ENCODE measurements at regions not wholly inside any gene's neighbourhood (a gene's known extent, or its start where the extent isn't known, plus 50 kb on each side); places are given as distances from the start of the nearest gene placed in this dataset.
"Not testable (repeated sequence)": the region's sequence is repeated elsewhere in the genome, so short reads cannot be mapped to it uniquely, and the experiment has no call there.

DNA sequence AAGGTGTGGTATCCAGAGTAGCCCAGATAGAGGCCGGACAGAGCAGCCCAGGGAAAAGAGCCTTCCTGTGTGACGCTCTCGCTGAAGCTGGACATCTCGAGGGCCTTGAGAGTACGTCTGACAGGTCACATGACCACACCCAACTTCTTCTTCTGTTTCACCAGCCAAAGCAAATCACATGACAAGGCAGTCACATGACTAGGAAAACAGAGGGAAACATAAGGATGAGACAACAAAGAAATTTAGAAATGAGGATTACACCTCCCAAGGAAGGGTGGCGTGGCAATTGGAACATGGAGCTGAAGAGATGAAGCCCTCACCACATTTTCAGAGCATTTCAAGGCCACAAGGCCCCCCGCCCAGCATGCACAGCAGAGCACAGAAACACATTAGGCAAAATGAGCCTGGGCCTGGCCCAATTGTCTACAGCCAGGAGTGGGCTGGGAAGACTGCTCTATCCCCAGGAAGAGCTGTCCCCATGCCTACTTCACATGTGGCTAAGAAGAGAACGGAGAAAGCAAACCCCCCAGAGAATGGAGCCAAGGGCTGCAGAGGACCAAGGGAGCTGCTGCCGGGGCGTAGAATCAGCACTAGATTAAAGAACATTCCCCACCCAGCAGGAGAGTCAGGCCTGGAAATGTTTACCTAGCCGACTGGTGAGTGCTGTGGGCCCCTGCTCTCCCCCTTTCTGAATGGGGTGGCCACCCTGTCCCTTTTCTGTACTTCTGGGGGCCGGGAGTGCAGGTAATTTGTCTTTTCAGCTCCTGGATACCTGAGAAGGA lies 305.1 kb downstream of the NPHP4 start:
- DNase-seq (ENCODE audit: low read depth, low spot score): no peak

DNA sequence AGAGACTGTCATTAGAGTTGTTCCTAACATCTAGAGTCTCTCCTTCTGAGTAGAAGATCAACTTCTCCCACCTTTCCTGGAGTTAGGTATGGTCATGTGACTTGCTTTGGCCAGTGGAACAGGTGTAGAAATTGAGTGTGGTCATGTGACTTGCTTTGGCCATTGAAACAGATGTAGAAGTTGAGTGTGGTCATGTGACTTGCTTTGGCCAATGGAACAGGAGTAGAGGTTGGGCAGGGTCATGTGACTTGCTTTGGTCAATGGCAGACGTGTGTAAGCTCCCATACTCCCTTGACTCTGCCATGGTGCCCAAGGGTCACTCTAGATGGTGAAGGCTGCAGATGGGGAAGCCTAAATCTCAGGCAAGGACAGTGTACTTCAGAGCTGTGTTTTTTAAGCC lies 306.0 kb downstream of the NPHP4 start:
- no peak for DNase-seq (ENCODE audit: low read depth, low spot score)

DNA sequence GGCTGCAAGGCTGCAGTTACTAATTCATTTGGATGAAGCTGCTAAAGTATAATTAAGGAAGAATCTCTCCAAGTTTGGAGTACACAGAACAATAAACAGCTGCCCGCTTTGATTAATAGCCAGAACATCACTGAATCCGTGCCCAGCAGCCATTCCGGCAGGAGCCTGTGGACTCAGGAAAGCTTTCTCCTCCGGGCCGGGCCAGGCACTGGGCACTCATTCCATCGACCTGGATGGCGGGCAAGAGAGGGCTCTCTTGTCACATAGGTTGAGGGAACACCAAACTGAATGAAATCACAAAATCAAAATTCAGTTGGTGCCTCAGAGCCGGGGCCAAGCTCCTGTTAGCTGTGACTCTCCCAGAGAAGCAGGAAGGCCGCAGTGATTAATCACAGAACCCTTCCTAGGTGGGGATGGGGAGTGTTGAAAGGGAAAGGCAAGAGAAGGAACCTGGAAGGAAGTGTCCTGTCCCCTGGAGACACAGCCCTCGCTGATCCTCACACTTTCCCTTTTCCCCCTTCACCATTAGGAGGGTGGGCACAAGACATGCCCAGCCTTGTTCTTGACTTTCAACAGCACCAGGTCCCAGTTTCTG lies 306.7 kb downstream of the NPHP4 start:
- DNase-seq (ENCODE audit: low read depth, low spot score): no peak

DNA sequence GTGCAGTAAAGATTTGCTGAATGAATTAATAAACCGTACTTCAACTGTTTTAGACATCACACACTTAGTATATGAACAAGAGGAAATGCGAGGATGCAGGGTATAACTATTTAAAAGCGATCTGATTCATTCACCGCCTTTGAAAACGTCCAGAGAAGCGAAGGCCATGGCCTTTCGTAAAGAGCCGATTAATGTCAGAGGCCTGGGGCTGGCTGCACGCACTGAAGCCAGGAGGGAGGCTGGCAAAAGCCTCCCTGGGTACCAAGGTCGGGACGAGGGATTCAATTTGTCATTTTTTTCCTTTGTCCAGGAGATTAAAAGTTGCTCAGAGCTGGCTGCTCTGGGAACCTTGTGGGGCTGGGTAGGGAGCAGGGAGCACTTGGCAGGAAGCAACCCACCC lies 307.4 kb downstream of the NPHP4 start:
- DNase-seq (ENCODE audit: low read depth, low spot score): no peak

DNA sequence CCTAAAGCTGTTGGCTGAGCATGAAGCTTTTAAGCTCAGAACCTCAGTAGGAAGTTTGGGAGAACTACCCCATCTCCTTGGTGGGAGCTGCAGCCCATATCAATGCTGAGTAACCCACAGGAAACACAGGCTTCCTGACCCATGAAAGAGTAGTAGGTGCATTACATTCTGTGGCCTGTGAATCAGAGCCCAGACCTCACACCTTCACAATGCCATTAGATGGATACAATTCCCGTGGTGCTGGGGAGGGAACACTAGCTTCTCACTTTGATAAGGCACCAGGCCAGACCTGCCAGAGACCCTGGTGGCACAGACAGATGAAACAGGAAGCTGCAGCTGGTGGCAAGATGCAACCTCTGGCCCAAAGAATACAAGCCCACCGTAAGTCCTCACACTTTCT lies 308.8 kb downstream of the NPHP4 start:
- no peak for DNase-seq (ENCODE audit: low read depth, low spot score)

DNA sequence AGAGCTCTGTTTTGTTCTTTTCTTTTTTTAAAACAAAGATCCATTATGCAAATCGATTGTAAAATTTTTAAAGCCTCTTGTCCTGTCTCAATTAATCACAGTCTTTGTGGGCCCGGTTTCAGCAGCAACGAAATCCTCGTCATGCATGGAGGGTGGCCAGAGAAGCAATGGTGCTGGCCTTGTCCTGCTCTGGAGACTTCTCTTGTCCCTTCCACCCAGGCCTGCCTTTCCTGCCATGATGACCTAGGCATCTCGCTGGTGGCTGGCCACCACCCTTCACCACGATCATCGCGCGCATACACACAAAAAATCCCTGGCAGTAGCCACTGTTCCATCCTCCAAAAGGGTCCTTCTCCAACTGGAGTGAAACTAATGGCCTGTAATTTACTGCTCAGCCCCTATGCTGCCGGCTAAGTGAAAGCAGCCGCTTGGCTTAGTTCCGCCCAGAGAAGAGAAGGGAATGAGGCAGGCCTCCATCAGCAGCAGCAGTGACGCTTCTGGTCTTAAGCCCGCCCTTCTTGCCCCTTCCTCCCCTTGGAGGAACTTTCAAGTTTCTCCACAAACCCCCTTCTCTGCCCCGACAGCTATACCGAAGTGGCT lies 309.5 kb downstream of the NPHP4 start:
- no peak for DNase-seq (ENCODE audit: low read depth, low spot score)

DNA sequence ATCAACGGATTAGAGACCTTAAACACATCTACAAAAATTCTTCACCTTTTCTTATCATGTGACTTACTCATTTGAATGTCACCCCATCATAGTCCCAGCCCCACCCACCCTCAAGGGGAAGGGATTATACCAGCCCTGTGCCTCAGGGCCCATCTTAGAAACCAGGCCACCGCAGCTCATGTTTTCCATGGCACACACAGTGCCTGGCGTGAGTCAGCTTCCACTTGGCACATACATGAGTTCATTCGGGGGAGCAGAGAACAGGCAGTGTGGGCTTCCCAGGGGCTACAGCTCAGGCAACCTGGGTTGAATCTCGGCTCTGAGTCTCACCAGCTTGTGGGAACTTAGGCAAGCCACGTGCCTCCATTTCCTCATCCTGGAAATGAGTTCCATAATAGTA lies 310.6 kb downstream of the NPHP4 start:
- no peak for DNase-seq (ENCODE audit: low read depth, low spot score)

DNA sequence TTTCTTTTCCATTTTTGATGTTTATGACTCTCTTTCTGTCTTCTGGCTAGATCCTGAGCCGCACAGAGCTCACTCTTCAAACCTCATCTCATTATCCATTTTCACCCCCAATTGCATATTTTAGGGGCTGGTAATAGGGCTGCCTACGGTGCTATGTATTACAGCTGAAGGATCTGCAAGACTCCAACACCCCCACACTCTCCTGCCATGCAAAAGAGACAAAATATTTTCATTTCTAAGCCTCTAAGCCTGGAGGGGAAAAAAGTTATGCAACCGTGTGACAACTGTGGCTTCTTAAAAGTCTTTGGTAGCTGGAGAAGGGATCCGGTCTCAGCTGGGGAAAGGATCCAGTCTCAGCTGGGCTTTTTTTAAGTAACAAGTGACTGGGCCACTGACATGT lies 311.6 kb downstream of the NPHP4 start:
- no peak for DNase-seq (ENCODE audit: low read depth, low spot score)

DNA sequence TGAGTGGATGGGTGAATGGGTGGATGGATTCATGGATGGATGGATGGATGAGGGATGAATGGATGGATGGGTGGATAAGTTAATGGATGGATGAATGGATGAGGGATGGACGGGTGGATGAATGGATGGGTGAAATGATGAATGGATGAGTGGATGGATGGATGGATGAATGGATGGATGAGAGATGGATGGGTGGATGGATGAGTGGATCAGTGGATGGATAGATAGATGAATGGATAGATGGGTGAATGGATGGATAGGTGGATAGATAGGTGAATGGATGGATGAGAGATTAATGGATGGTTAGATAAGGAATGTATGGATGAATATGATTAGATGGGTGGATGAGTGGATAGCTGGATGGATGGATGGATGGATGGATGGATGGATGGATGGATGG lies 313.5 kb downstream of the NPHP4 start:
- DNase-seq (ENCODE audit: low read depth, low spot score): no peak

DNA sequence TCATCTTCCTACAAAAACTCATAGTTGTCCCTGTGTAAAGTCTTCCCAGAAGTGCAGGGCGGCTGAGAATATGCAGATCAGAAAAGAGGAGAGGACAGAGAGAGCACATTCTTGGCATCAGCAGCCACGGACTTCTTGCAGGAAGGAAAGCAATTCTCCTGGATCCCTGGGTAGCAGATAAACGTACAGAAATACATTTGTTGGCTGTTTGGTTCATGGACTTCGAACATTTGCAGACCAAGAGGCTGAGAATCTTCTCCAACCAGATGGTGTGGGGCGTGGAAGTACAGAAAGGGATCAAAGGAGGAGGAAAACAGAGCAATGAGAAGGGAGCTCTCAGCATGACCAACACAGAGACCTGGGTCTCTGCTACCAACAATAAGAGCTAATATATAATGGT lies 319.9 kb downstream of the NPHP4 start:
- DNase-seq (ENCODE audit: low read depth, low spot score): not testable (repeated sequence)

DNA sequence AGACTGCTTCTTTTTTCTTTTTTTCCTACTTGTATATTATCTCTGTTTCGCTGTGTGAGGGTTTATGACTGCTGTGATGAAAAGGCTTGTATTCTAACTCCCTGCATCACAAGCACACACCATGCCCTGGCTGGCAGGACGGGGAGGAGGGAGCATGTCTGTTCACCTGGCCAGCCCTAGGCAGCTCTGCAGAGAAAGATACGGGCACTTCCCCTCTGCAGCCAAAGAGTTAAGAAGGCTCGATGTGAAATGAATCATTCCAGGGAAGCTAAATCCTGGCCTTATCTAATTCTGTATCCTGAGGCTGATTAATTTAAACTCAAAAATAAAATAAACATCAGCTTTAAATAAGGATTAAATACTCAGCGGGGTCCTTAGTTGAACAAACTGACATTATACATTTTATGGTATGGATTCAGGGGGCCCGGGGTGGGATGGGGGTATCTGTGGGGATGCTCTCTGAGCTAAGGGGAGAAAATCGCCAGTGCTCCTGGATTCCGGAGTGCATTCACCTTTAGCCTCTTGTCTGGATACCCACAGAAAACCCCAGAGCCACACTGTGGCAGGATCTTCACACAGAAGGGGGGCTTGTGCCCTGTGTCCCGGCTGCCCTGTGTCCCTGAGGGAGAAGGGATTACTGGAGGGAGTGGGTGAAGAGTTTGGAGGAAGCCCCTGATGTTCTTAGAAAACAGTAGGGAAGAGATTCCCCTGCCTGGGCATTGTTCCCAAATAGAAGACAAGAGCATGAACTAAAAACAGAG lies 321.5 kb downstream of the NPHP4 start:
- no peak for DNase-seq (ENCODE audit: low read depth, low spot score)

DNA sequence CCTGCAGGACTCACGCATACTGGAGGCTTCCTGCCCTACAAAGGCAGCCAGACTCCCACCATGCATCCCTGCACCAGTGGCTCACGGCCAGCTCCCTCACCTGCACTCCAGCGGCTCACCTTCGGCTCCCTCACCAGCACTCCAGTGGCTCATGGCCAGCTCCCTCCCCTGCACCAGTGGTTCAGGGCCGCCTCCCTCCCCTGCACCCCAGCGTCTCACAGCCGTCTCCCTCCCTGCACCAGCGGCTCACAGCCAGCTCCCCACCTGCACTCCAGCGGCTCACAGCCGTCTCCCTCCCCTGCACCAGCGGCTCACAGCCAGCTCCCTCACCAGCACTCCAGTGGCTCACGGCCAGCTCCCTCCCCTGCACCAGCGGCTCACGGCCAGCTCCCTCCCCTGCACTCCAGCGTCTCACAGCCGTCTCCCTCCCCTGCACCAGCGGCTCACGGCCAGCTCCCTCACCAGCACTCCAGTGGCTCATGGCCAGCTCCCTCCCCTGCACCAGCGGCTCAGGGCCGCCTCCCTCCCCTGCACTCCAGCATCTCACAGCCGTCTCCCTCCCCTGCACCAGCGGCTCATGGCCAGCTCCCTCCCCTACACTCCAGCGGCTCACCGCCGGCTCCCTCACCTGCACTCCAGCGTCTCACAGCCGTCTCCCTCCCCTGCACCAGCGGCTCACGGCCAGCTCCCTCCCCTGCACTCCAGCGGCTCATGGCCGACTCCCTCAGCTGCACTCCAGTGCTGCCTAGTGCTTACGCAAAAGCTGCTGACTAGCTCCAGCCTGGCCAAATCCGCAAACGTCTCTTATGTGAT lies 324.5 kb downstream of the NPHP4 start:
- DNase-seq (ENCODE audit: low read depth, low spot score): no peak

DNA sequence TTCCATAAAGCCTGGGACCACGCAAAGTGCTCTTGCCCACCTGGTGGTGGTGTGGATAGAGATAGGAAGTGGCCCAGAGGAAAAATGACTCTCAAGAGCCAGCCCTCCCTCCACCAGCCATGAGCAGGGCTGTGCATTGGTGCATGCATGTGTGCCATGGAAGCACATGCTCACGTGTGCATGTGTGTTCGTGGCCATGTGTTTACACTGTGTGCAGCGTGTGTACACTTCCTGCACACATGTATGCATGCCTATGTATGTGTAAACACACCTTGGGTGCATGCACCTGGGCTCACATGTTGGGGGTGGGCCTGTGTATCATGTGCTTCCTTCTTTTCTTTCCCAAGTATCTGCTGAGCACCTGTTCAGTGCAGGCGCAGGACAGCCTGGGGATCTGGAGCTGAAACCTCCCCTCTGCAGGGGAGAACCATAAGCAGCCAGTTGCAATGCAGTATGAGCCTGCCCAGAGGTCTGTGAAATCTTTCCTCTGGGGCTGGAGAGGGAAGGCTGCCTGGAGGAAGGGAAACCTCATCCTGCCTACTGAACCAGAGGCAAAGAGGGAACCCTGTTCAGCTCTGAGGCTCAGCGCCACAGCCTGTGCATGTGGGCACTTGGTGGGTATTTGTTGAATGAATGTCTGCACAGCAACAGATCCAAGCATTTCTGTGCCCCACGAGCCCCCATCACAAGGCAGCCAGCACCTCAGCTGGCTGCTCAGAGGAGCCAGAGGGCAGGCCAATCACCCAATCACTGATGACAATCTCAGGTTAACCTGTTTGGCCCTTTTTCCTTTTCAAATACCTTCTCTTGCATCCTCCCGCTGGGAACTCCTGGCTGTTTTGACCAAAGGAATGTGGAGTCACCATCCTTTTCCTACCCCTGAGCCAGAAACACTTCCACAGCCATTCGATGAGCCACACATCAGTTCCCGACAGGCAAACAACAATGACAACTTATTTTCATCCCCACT lies 327.0 kb downstream of the NPHP4 start:
- no peak for DNase-seq (ENCODE audit: low read depth, low spot score)

DNA sequence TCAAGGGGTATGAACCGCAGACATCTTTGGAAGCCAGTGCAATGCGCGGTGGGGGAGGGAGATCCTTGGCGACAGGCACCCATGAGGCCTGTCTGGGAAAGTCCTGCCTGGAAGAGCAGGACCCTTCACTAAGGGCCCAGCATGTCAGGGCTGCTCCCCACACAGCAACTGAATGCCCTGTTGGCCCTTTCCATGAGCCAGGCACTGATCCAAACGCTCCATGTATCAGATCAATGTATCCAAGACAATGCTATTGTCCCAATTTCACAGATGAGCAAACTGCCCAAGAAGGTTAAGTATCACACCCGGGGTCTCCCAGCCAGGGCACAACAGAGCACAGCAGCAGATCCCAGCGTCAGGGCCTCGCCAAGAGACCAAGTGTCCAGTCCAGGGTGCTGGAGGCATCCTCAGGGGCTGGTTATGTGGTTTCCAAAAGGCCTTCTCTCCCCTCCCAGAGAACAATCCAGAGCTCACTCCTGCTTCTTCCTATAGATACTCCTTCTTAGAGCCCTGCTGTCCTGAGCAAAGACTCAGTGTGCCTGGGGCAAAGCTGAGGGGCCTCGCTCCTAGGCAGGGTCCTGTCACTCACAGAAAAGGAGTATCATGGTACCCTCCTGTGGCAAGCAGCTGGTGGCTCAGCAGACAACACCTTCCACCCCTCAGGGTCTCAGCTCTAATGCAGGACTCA lies 328.0 kb downstream of the NPHP4 start:
- no peak for DNase-seq (ENCODE audit: low read depth, low spot score)

DNA sequence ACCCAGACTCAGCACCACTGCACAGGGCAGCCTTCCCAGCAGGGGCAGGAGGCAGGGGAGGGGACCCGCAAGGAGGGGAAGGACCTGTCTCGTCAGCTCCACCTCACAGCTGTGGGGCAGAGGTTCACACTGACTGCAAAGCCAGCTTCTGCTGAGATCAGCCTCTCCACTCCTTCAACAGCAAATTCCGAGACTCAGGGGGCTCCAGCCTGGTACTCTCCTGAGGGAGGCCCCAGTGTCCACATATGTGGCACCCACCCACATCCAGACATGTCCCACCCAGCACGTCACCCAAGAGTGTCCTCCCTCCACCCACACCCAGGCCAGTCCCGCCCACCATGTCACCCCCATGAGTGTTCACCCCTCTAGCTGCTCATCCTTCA lies 329.5 kb downstream of the NPHP4 start:
- DNase-seq (ENCODE audit: low read depth, low spot score): no peak

DNA sequence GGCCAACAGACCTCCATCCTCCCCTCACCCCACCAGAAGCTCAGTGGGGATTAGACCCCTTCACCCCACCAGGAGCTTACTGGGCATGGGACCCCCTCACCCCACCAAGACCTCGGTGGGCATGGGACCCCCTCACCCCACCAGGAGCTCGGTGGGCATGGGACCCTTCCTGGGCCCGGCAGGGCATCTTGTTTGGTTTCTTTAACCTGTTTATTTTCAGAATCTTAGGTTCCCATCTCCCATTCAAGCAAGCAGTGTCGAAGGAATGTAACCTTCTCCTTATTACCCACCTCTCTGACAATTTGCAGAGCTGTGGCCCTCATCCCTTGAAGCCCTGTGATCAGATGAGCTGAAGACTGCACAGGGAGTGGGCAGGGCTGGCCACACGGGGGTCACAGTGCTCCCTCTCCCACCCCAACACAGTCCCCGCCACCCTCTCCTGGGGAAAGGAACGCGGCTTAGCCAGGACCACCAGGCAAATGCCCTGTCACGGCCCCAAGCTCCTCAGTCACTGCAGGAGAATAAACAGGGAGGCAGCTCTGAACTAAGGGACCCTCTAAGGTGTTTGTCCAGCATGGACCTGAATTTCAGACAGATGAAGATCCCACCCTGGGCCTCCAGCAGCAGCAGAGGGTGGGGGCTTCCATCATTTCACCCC lies 330.0 kb downstream of the NPHP4 start:
- no peak for DNase-seq (ENCODE audit: low read depth, low spot score)

DNA sequence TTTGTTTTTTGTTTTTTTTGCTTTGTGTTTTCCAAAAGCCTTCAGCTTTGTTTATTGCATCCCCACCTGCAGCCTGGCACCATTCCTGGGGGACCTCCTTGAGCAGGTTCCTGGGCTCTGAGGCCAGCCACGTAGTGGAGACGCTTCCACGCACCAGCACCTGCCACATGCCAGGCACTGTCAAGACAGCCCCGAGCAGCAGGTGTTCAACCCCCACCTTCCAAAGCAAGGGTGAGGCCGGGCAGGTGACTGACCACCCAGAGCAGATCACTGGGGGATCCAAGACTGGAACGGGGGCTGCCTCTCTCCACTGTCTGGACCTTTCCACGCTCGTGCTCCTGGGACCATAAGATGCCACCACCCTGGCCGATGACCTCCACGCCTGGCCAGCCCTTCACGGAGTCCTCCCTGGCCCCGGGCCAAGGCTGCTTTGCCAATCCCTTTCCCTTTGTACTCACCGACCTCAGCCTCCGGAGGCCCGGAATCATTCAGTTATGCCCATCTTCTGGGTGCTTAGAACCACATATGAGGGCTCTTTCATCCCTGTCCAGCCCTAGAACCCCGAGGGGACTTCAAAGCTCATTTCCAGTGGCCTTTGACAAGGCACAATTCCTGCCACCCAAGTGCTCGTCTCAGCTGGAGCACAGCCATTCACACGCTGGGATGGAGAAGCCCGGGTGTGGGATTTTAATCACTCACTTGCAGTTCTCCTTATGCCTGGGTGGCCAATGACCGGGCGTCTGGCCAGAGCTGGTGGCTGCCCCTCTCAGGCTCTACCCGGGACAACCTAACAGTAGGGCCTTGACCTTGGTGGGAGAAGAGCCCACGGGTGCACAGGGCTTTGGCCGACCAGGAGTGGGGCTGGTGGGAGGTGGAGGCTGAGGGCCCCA lies 330.8 kb downstream of the NPHP4 start:
- no peak for DNase-seq (ENCODE audit: low read depth, low spot score)
